ENCODE measurements at regions not wholly inside any gene's neighbourhood (a gene's known extent, or its start where the extent isn't known, plus 50 kb on each side); places are given as distances from the start of the nearest gene placed in this dataset.
A peak's percentile ranks its signal among the peaks of the same experiment; 100 is the strongest.

DNA sequence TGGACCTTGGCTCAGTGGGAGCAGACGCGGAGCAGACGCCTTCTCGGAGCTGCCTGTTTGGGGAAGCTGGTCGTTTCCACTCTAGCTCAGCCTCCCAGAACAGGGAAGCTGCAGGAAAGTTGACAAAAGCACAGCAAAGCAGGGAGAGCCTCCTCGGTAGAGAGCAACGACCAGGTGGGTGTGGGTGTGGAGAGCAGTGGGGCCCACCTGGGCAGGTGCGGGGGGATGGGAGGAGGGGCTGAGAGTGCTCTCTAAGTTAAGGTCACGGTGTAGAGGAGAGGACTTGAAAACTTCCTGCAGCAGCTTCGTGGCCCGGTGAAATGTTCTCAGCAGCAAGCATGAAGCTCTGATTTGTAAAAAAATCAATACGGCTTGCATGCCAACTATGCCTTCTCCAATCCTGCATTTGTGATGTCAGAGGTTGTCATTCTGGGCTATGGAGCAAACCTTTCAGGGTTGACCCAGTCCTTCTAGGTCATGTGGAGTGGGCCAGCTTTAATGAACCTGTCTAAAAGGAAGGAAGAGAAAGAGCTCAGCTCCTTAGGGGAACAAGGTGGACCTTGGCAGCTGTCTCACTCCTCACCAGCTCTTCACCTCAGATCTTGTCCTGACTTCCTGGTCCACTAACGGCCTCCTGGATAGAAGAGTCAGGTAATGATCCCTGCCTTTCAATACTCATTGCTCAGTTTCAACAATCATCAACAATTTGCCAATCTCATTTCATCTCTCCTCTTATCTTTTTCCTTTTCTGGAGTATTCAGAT, 85.8 kb upstream of the UBL3 start (continued):
- TF ChIP-seq, protein P1, sequence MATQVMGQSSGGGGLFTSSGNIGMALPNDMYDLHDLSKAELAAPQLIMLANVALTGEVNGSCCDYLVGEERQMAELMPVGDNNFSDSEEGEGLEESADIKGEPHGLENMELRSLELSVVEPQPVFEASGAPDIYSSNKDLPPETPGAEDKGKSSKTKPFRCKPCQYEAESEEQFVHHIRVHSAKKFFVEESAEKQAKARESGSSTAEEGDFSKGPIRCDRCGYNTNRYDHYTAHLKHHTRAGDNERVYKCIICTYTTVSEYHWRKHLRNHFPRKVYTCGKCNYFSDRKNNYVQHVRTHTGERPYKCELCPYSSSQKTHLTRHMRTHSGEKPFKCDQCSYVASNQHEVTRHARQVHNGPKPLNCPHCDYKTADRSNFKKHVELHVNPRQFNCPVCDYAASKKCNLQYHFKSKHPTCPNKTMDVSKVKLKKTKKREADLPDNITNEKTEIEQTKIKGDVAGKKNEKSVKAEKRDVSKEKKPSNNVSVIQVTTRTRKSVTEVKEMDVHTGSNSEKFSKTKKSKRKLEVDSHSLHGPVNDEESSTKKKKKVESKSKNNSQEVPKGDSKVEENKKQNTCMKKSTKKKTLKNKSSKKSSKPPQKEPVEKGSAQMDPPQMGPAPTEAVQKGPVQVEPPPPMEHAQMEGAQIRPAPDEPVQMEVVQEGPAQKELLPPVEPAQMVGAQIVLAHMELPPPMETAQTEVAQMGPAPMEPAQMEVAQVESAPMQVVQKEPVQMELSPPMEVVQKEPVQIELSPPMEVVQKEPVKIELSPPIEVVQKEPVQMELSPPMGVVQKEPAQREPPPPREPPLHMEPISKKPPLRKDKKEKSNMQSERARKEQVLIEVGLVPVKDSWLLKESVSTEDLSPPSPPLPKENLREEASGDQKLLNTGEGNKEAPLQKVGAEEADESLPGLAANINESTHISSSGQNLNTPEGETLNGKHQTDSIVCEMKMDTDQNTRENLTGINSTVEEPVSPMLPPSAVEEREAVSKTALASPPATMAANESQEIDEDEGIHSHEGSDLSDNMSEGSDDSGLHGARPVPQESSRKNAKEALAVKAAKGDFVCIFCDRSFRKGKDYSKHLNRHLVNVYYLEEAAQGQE (IDR thresholded peaks at IDR 0.05; ENCODE audit: unreplicated experiment): no peak
- TF ChIP-seq ZNF331 (CRISPR knock-in tag; IDR thresholded peaks at IDR 0.05; ENCODE audit: low read depth) (no peak), EZH2 (IDR thresholded peaks at IDR 0.05; ENCODE audit: low read depth, unreplicated experiment) (no peak), POLR2AphosphoS5 (IDR thresholded peaks at IDR 0.05; ENCODE audit: low read depth) (no peak), JUNB (IDR thresholded peaks at IDR 0.05; ENCODE audit: unreplicated experiment) (no peak), STAT1 (IDR thresholded peaks at IDR 0.05; ENCODE audit: unreplicated experiment) (no peak)

- H3K4me3 ChIP-seq: no peak overlapping the region
- H3K27me3 ChIP-seq (ENCODE audit: insufficient read depth): no peaks in the 10 kb centered on the region
- Mint-ChIP-seq H3K27ac (no peak overlapping the region), H3K36me3 (ENCODE audit: low read depth) (no peaks in the 10 kb centered on the region), H3K27me3 (ENCODE audit: insufficient read depth, low read depth, poor library complexity) (peaks cover 11% of the 10 kb centered on the region), H3K9me3 (peaks cover 1% of the 10 kb centered on the region; the same call in 2 of the 3 replicates), H3K4me1 (peaks cover 35% of the 10 kb centered on the region), H3K4me3 (no peak overlapping the region)
- no peak for DNase-seq (ENCODE audit: low spot score)
- peak; percentile 64 for ATAC-seq
- H3K79me2 ChIP-seq (replicated peaks; ENCODE audit: insufficient read depth): no peaks in the 10 kb centered on the region
- no peak overlapping the region for H3K27ac ChIP-seq (ENCODE audit: low read depth)
- no peaks in the 10 kb centered on the region for H3F3A ChIP-seq (replicated peaks; ENCODE audit: low read depth)
- peaks cover 6% of the 10 kb centered on the region; the same call in 1 of the 2 replicates for H3K9me2 ChIP-seq (ENCODE audit: insufficient read depth)
- H4K20me1 ChIP-seq (replicated peaks; ENCODE audit: insufficient read depth): no peaks in the 10 kb centered on the region
- peak overlapping the region; percentile 36; the same call in 1 of the 2 replicates for H3K4me2 ChIP-seq
- H3K36me3 ChIP-seq (ENCODE audit: insufficient read depth): no peaks in the 10 kb centered on the region; the same call in 1 of the 2 replicates
- H2AFZ ChIP-seq: peak overlapping the region; percentile 95
- H3K4me1 ChIP-seq (ENCODE audit: insufficient read depth): peaks cover 20% of the 10 kb centered on the region; the same call in 1 of the 2 replicates
- TF ChIP-seq ETS1 (IDR thresholded peaks at IDR 0.05): no peak
- no peak for TF ChIP-seq CREB1 (CRISPR knock-in tag; IDR thresholded peaks at IDR 0.05; ENCODE audit: low read depth)
- TF ChIP-seq, protein P1 (IDR thresholded peaks at IDR 0.05; ENCODE audit: unreplicated experiment): no peak
- no peak for TF ChIP-seq EZH2phosphoT487 (IDR thresholded peaks at IDR 0.05; ENCODE audit: unreplicated experiment)
Measured at GRCh38 chr13:29935309-29935981, 85.0 kb upstream of the UBL3 start.

Data from GM23338 (cell line).